Activated naive CD4-positive, alpha-beta T cell treated with anti-CD3 and anti-CD28 coated beads, Interleukin-2, amount 50 U/mL, for 72 hours (primary cell): ENCODE measurements at regions not wholly inside any gene's neighbourhood (a gene's known extent, or its start where the extent isn't known, plus 50 kb on each side); places are given as distances from the start of the nearest gene placed in this dataset.

Source experiments
- ATAC-seq, 2 donors: fragments of 150-1000 bp; cut with Tn5 transposase; 2 replicates each; pipeline ENCODE4 v1.10.0; 2021; ENCODE audit warnings: mild to moderate bottlenecking in 2 of 2, moderate library complexity in 2 of 2
- DNase-seq, 2 donors: peaks; one replicate each; pipeline ENCODE4 v3.0.0; 2021 to 2022; ENCODE audit warnings: low spot score in 2 of 2
- H3K27ac Mint-ChIP-seq, 2 donors: one replicate each; pipeline ENCODE4 v1.8.0; 2022; ENCODE audit warnings: mild to moderate bottlenecking in 2 of 2, mixed read lengths in 2 of 2
- H3K36me3 Mint-ChIP-seq, 2 donors: one replicate each; pipeline ENCODE4 v1.8.0; 2022; ENCODE audit warnings: mixed read lengths in 2 of 2
- H3K9me3 Mint-ChIP-seq, 2 donors: one replicate each; pipeline ENCODE4 v1.8.0; 2022; ENCODE audit warnings: mixed read lengths in 2 of 2

- no peak overlapping the region for H3K27ac Mint-ChIP-seq
- DNase-seq (no peak), ATAC-seq (no peak)
- H3K36me3 Mint-ChIP-seq: peaks cover 5 to 10% of the 10 kb centered on the region in 2 donors
- H3K9me3 Mint-ChIP-seq: peaks cover 22 to 26% of the 10 kb centered on the region in 2 donors
Measured at GRCh38 chr12:17438141-17438540, 651.9 kb downstream of the RERGL start.

- Mint-ChIP-seq H3K9me3 (peaks cover 5 to 11% of the 10 kb centered on the region in 2 donors), H3K36me3 (no peaks in the 10 kb centered on the region), H3K27ac (no peak overlapping the region)
Measured at GRCh38 chr12:17416748-17417147, 673.2 kb downstream of the RERGL start.

GRCh38 chr12:17414596-17414995 lies 675.4 kb downstream of the RERGL start:
- Mint-ChIP-seq H3K27ac (no peak overlapping the region), H3K9me3 (peaks cover 5 to 16% of the 10 kb centered on the region in 2 donors), H3K36me3 (no peaks in the 10 kb centered on the region)
- no peak for ATAC-seq
- DNase-seq: no peak

More at GRCh38 chr12:17416748-17417147, 673.2 kb downstream of the RERGL start:
- ATAC-seq: no peak
- no peak for DNase-seq

GRCh38 chr12:17411662-17412061 lies 678.3 kb downstream of the RERGL start:
- peaks cover 0 to 7% of the 10 kb centered on the region in 2 donors for H3K9me3 Mint-ChIP-seq
- ATAC-seq: no peak
- no peaks in the 10 kb centered on the region for H3K36me3 Mint-ChIP-seq
- no peak for DNase-seq
- no peak overlapping the region for H3K27ac Mint-ChIP-seq

GRCh38 chr12:17388679-17389078 lies 701.3 kb downstream of the RERGL start:
- ATAC-seq: no peak
- Mint-ChIP-seq H3K27ac (no peak overlapping the region), H3K9me3 (peaks cover 16 to 32% of the 10 kb centered on the region in 2 donors), H3K36me3 (no peaks in the 10 kb centered on the region)
- DNase-seq: no peak

- no peaks in the 10 kb centered on the region for H3K36me3 Mint-ChIP-seq
- no peak for ATAC-seq
Measured at GRCh38 chr12:17383321-17383720, 706.7 kb downstream of the RERGL start.

GRCh38 chr12:17381211-17381610 lies 708.8 kb downstream of the RERGL start:
- H3K36me3 Mint-ChIP-seq: no peaks in the 10 kb centered on the region
- peaks cover 15 to 27% of the 10 kb centered on the region in 2 donors for H3K9me3 Mint-ChIP-seq
- H3K27ac Mint-ChIP-seq: no peak overlapping the region
- no peak for DNase-seq
- ATAC-seq: no peak

More at GRCh38 chr12:17383321-17383720, 706.7 kb downstream of the RERGL start:
- no peak for DNase-seq
- Mint-ChIP-seq H3K9me3 (peaks cover 23 to 24% of the 10 kb centered on the region in 2 donors), H3K27ac (no peak overlapping the region)

- no peak overlapping the region for H3K27ac Mint-ChIP-seq
- peaks cover 7 to 26% of the 10 kb centered on the region in 2 donors for H3K9me3 Mint-ChIP-seq
- DNase-seq (no peak), ATAC-seq (no peak)
- no peaks in the 10 kb centered on the region for H3K36me3 Mint-ChIP-seq
Measured at GRCh38 chr12:17372508-17372907, 717.5 kb downstream of the RERGL start.

GRCh38 chr12:17371491-17372215 lies 718.3 kb downstream of the RERGL start:
- peaks cover 13 to 28% of the 10 kb centered on the region in 2 donors for H3K9me3 Mint-ChIP-seq
- H3K27ac Mint-ChIP-seq: no peak overlapping the region
- DNase-seq (no peak), ATAC-seq (no peak)
- no peaks in the 10 kb centered on the region for H3K36me3 Mint-ChIP-seq

- no peak for ATAC-seq
- Mint-ChIP-seq H3K27ac (no peak overlapping the region), H3K9me3 (peaks cover 22 to 29% of the 10 kb centered on the region in 2 donors), H3K36me3 (no peaks in the 10 kb centered on the region)
- no peak for DNase-seq
Measured at GRCh38 chr12:17370621-17371020, 719.4 kb downstream of the RERGL start.

GRCh38 chr12:17369556-17369955 lies 720.4 kb downstream of the RERGL start:
- H3K27ac Mint-ChIP-seq: no peak overlapping the region
- ATAC-seq (no peak), DNase-seq (no peak)
- H3K9me3 Mint-ChIP-seq: peaks cover 22 to 24% of the 10 kb centered on the region in 2 donors
- H3K36me3 Mint-ChIP-seq: no peaks in the 10 kb centered on the region

GRCh38 chr12:17361224-17361623 lies 728.8 kb downstream of the RERGL start:
- ATAC-seq (no peak), DNase-seq (no peak)
- Mint-ChIP-seq H3K9me3 (peaks cover 9 to 12% of the 10 kb centered on the region in 2 donors), H3K36me3 (no peaks in the 10 kb centered on the region), H3K27ac (no peak overlapping the region)

GRCh38 chr12:17358835-17359234 lies 731.2 kb downstream of the RERGL start:
- Mint-ChIP-seq H3K9me3 (peaks cover 4% of the 10 kb centered on the region in 2 donors), H3K27ac (no peak overlapping the region), H3K36me3 (no peaks in the 10 kb centered on the region)
- no peak for DNase-seq
- ATAC-seq: no peak

GRCh38 chr12:17357396-17357795 lies 732.6 kb downstream of the RERGL start:
- DNase-seq: no peak
- no peak for ATAC-seq
- peaks cover 4% of the 10 kb centered on the region in 2 donors for H3K9me3 Mint-ChIP-seq
- H3K36me3 Mint-ChIP-seq: no peaks in the 10 kb centered on the region
- H3K27ac Mint-ChIP-seq: no peak overlapping the region

GRCh38 chr12:17352164-17352563 lies 737.8 kb downstream of the RERGL start:
- H3K9me3 Mint-ChIP-seq: peaks cover 5 to 8% of the 10 kb centered on the region in 2 donors
- DNase-seq (no peak), ATAC-seq (no peak)
- H3K27ac Mint-ChIP-seq: no peak overlapping the region
- H3K36me3 Mint-ChIP-seq: no peaks in the 10 kb centered on the region

GRCh38 chr12:17348311-17348710 lies 741.7 kb downstream of the RERGL start:
- Mint-ChIP-seq H3K36me3 (no peaks in the 10 kb centered on the region), H3K27ac (no peak overlapping the region)

GRCh38 chr12:17344649-17345048 lies 738.7 kb upstream of the LMO3 start:
- Mint-ChIP-seq H3K9me3 (peaks cover 13 to 26% of the 10 kb centered on the region in 2 donors), H3K27ac (no peak overlapping the region), H3K36me3 (no peaks in the 10 kb centered on the region)
- DNase-seq (no peak), ATAC-seq (no peak)

More at GRCh38 chr12:17348311-17348710, 741.7 kb downstream of the RERGL start:
- ATAC-seq (no peak), DNase-seq (no peak)
- H3K9me3 Mint-ChIP-seq: peaks cover 8 to 19% of the 10 kb centered on the region in 2 donors

- no peak overlapping the region for H3K27ac Mint-ChIP-seq
- DNase-seq: no peak
- no peaks in the 10 kb centered on the region for H3K36me3 Mint-ChIP-seq
- peaks cover 13 to 21% of the 10 kb centered on the region in 2 donors for H3K9me3 Mint-ChIP-seq
- no peak for ATAC-seq
Measured at GRCh38 chr12:17342381-17342961, 736.5 kb upstream of the LMO3 start.
